ENCODE measurements at regions not wholly inside any gene's neighbourhood (a gene's known extent, or its start where the extent isn't known, plus 50 kb on each side); places are given as distances from the start of the nearest gene placed in this dataset.

DNA sequence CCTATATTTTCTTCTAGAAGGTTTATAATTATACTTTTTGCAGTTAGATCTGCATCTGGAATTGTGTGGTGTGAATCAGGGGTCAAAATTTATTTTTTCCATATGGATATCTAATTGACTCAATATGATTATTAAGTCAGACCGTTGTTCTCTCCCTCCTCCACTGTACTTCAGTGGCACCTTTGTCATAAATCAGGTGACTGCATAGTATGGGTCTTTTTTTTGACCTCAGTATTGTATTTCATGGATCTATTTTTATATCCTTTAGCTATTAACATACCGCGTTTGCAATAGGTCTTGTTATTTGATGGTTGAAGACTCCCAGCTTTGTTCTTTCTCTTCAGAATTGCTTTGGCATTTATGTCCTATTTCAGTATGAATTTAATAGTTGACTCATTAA, 107.4 kb downstream of the BOD1 start:
- TF ChIP-seq, protein P1, sequence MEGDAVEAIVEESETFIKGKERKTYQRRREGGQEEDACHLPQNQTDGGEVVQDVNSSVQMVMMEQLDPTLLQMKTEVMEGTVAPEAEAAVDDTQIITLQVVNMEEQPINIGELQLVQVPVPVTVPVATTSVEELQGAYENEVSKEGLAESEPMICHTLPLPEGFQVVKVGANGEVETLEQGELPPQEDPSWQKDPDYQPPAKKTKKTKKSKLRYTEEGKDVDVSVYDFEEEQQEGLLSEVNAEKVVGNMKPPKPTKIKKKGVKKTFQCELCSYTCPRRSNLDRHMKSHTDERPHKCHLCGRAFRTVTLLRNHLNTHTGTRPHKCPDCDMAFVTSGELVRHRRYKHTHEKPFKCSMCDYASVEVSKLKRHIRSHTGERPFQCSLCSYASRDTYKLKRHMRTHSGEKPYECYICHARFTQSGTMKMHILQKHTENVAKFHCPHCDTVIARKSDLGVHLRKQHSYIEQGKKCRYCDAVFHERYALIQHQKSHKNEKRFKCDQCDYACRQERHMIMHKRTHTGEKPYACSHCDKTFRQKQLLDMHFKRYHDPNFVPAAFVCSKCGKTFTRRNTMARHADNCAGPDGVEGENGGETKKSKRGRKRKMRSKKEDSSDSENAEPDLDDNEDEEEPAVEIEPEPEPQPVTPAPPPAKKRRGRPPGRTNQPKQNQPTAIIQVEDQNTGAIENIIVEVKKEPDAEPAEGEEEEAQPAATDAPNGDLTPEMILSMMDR (IDR thresholded peaks at IDR 0.05; ENCODE audit: insufficient read depth, low read length, poor library complexity, severe bottlenecking) = no peak
- TF ChIP-seq EZH2phosphoT487 (conservative IDR thresholded peaks at IDR 0.05; ENCODE audit: low read length) = no peak

Measured in SU-DHL-6 (cell line).